ENCODE measurements at regions not wholly inside any gene's neighbourhood (a gene's known extent, or its start where the extent isn't known, plus 50 kb on each side); places are given as distances from the start of the nearest gene placed in this dataset.

DNA sequence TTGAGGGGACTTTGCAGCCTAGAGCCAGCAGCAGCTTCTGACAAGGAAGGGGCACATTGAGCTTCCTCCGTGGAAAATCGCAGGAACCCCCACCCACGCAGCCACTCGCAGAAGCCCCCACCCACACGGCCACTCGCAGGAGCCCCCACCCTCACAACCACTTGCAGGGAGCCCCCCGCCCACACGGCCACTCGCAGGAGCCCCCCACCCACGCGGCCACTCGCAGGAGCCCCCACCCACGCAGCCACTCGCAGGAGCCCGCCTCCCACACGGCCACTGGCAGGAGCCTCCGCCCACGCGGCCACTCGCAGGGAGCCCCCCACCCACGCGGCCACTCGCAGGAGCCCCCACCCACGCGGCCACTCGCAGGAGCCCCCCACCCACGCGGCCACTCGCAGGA lies 228.4 kb upstream of the CDH4 start:
- no peak overlapping the region for H3K4me3 ChIP-seq (ENCODE audit: low read depth, low read length)
- TF ChIP-seq, protein P1, sequence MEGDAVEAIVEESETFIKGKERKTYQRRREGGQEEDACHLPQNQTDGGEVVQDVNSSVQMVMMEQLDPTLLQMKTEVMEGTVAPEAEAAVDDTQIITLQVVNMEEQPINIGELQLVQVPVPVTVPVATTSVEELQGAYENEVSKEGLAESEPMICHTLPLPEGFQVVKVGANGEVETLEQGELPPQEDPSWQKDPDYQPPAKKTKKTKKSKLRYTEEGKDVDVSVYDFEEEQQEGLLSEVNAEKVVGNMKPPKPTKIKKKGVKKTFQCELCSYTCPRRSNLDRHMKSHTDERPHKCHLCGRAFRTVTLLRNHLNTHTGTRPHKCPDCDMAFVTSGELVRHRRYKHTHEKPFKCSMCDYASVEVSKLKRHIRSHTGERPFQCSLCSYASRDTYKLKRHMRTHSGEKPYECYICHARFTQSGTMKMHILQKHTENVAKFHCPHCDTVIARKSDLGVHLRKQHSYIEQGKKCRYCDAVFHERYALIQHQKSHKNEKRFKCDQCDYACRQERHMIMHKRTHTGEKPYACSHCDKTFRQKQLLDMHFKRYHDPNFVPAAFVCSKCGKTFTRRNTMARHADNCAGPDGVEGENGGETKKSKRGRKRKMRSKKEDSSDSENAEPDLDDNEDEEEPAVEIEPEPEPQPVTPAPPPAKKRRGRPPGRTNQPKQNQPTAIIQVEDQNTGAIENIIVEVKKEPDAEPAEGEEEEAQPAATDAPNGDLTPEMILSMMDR (IDR thresholded peaks at IDR 0.05; ENCODE audit: insufficient read depth, low read depth, low read length), result no peak

DNA sequence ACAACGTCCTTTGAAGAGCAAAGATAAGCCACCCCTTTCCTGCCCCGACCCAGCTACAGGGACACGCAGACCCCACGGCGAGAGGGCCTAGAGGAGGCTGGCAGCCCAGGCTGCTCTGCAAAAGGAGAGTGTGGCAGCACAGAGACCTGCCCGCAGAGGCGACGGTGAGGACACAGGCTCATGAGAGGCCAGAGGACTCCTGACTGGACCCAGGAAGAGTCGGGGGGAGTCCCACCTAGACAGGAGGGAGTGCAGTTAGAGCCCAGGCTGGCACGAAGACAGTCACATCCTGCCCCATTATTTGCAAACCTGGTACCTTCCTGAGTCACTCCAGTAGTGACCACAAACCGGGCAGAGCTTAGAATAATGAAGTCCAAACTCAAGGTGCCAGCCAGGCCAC lies 227.7 kb upstream of the CDH4 start:
- TF ChIP-seq, protein P1 (IDR thresholded peaks at IDR 0.05; ENCODE audit: insufficient read depth, low read depth, low read length), result no peak
- no peak for DNase-seq (ENCODE audit: low read depth)
- no peak overlapping the region for H3K4me3 ChIP-seq (ENCODE audit: low read depth, low read length)

More for the DNA sequence above, 228.4 kb upstream of the CDH4 start:
- DNase-seq (ENCODE audit: low read depth), result no peak

DNA sequence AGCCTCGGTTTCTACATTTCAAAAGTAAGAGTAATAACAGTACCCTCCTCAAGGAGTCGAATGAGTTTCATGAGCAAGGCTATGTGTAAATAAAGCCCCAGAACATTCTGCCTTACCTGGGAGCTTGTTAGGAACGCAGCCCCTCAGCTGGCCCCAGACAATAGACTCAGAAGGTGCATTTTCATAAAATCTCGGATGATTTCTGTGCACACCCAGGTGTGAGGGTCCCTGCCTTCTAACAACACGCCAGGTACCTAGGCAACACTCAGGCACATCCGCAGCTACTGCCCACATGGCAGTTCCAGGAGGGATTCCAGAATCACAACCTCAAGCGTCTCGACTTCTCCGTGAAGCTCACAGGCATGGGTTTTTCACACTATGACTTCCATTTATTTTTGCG lies 226.5 kb upstream of the CDH4 start:
- H3K4me3 ChIP-seq (ENCODE audit: low read depth, low read length), result no peak overlapping the region
- DNase-seq (ENCODE audit: low read depth), result no peak
- TF ChIP-seq, protein P1 (IDR thresholded peaks at IDR 0.05; ENCODE audit: insufficient read depth, low read depth, low read length), result no peak

DNA sequence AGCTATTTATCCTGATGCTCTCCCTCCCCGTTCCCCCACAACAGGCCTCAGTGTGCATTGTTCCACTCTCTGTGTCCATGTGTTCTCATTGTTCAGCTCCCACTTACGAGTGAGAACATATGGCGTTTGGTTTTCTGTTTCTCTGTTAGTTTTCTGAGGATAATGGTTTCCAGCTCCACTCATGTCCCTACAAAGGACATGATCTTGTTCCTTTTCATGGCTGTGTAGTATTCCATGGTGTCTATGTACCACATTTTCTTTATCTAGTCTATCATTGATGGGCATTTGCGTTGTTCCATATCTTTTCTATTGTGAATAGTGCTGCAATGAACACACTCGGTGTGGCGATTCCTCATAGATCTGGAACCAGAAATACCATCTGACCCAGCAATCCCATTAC lies 225.9 kb upstream of the CDH4 start:
- TF ChIP-seq, protein P1 (IDR thresholded peaks at IDR 0.05; ENCODE audit: insufficient read depth, low read depth, low read length), result no peak
- no peak for DNase-seq (ENCODE audit: low read depth)
- H3K4me3 ChIP-seq (ENCODE audit: low read depth, low read length), result no peak overlapping the region

DNA sequence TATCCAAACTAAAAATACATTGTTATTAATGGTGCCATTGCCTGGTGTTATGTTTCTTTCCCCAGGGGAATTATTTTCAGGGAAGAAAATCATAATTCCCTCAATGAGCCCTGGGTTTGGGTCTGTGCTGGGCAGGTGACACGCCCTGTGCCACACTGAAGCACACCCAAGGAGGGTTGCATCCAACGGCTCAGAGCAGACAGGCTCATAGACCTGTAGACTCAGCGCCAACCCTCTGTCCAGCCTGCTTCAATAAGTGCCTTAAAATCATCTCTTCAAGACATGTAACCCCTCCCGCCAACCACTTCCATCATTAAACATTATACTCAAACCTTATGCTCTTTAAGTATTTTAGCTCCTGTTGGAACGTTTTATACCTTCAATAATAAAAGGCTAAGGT lies 225.3 kb upstream of the CDH4 start:
- no peak overlapping the region for H3K4me3 ChIP-seq (ENCODE audit: low read depth, low read length)
- TF ChIP-seq, protein P1 (IDR thresholded peaks at IDR 0.05; ENCODE audit: insufficient read depth, low read depth, low read length), result no peak
- DNase-seq (ENCODE audit: low read depth), result no peak

DNA sequence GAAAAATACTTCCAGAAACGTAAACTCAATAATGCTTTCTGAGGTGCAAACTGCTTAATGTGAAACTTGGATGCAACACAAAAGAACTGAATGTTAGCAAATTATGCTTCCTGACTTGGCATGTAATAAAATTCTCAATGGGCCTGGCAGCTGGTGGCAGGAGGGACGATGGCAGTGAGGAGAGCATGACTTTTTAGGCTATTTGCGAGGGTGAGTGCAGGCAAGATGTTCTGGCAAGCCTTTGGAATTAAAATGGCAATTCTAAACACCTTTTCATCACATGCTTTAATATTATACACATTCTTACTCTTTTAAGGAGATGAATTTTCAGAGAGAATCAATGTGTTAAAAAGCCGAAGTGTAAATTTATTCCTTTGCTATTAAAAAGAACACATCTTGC lies 224.8 kb upstream of the CDH4 start:
- no peak overlapping the region for H3K4me3 ChIP-seq (ENCODE audit: low read depth, low read length)
- DNase-seq (ENCODE audit: low read depth), result no peak
- TF ChIP-seq, protein P1 (IDR thresholded peaks at IDR 0.05; ENCODE audit: insufficient read depth, low read depth, low read length), result no peak

DNA sequence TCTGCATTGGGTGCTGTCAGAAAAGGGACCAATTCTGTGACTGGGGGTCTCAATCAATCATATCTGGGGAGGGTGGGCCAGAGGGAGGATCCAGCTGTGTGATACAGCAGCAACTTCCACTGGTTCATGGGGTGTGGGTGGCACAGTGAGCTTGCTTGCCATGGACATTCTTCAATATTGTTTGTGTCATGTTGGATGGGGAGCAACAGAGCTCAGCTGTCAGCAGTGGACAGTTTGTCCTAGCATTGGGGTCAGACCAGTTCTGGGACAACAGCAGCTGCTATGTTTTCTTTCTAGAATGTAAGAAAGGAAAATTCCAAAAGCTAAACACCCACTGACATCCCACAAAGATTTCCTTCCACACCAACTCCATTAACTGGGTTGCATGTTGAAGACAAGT lies 221.9 kb upstream of the CDH4 start:
- TF ChIP-seq, protein P1 (IDR thresholded peaks at IDR 0.05; ENCODE audit: insufficient read depth, low read depth, low read length), result no peak
- no peak for DNase-seq (ENCODE audit: low read depth)
- H3K4me3 ChIP-seq (ENCODE audit: low read depth, low read length), result no peak overlapping the region
